ENCODE measurements at regions not wholly inside any gene's neighbourhood (a gene's known extent, or its start where the extent isn't known, plus 50 kb on each side); places are given as distances from the start of the nearest gene placed in this dataset.

DNA sequence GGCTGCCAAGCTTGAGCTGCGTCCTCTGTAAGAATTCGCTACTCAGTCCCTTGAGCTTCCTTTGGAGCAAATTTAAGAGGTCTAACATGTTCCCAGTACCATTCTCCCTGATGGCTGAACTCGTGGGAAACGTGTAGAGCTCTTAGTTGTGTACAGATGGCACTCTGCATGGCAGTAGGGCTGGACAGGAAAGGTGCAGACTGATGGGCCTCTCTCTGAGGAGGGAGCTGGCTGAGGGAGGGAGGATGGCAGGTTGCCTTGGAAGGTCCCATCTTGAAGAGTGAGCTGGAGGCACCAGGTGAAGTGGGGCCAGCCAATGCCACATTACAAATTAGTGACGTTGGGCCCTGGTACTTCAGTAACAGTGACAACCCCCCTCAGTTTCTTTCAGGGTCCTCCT, 495.3 kb downstream of the CCDC171 start:
- TF ChIP-seq, protein P1, sequence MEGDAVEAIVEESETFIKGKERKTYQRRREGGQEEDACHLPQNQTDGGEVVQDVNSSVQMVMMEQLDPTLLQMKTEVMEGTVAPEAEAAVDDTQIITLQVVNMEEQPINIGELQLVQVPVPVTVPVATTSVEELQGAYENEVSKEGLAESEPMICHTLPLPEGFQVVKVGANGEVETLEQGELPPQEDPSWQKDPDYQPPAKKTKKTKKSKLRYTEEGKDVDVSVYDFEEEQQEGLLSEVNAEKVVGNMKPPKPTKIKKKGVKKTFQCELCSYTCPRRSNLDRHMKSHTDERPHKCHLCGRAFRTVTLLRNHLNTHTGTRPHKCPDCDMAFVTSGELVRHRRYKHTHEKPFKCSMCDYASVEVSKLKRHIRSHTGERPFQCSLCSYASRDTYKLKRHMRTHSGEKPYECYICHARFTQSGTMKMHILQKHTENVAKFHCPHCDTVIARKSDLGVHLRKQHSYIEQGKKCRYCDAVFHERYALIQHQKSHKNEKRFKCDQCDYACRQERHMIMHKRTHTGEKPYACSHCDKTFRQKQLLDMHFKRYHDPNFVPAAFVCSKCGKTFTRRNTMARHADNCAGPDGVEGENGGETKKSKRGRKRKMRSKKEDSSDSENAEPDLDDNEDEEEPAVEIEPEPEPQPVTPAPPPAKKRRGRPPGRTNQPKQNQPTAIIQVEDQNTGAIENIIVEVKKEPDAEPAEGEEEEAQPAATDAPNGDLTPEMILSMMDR (conservative IDR thresholded peaks at IDR 0.05): no peak
- no peak for TF ChIP-seq ZFX (IDR thresholded peaks at IDR 0.05)
